ENCODE measurements at regions not wholly inside any gene's neighbourhood (a gene's known extent, or its start where the extent isn't known, plus 50 kb on each side); places are given as distances from the start of the nearest gene placed in this dataset.
A peak's percentile ranks its signal among the peaks of the same experiment; 100 is the strongest.

- H3K36me3 ChIP-seq = no peaks in the 10 kb centered on the region
- WGBS = 74% methylated on average over 3 of the region's 3 CpGs
- H3K9me3 ChIP-seq = no peaks in the 10 kb centered on the region
- peaks cover 60% of the 10 kb centered on the region for H3K4me1 ChIP-seq
- TF ChIP-seq POLR2A (IDR thresholded peaks at IDR 0.05) = no peak
- TF ChIP-seq CTCF (IDR thresholded peaks at IDR 0.05) = no peak
- TF ChIP-seq POLR2AphosphoS5 (IDR thresholded peaks at IDR 0.05) = no peak
- TF ChIP-seq EP300 (IDR thresholded peaks at IDR 0.05) = no peak
- H3K4me3 ChIP-seq = no peak overlapping the region
- H3K27ac ChIP-seq = peak overlapping the region; percentile 72
- no peaks in the 10 kb centered on the region for H3K27me3 ChIP-seq
- no peak for DNase-seq (ENCODE audit: low spot score in 2 of 2)
Observed at GRCh38 chr12:46453428-46453827, 80.9 kb upstream of the SLC38A2 start.

- WGBS = 43% methylated on average over 1 of the region's 1 CpG
- no peak for DNase-seq (ENCODE audit: low spot score in 2 of 2)
Observed at GRCh38 chr12:46452776-46453175, 80.2 kb upstream of the SLC38A2 start.

GRCh38 chr12:46452061-46452615 is 79.6 kb upstream of the SLC38A2 start:
- Histone ChIP-seq H3K27me3 (no peaks in the 10 kb centered on the region), H3K4me3 (no peak overlapping the region), H3K27ac (peak overlapping the region; percentile 72), H3K4me1 (peaks cover 55% of the 10 kb centered on the region), H3K36me3 (no peaks in the 10 kb centered on the region), H3K9me3 (no peaks in the 10 kb centered on the region)
- no peak for DNase-seq (ENCODE audit: low spot score in 2 of 2)
- 31% methylated on average over 3 of the region's 3 CpGs for WGBS
- TF ChIP-seq EP300 (IDR thresholded peaks at IDR 0.05) (no peak), POLR2AphosphoS5 (IDR thresholded peaks at IDR 0.05) (no peak), POLR2A (IDR thresholded peaks at IDR 0.05) (no peak), CTCF (IDR thresholded peaks at IDR 0.05) (no peak)

More at GRCh38 chr12:46452776-46453175, 80.2 kb upstream of the SLC38A2 start:
- H3K4me3 ChIP-seq = no peak overlapping the region
- H3K4me1 ChIP-seq = peaks cover 55% of the 10 kb centered on the region
- no peaks in the 10 kb centered on the region for H3K9me3 ChIP-seq
- no peak for TF ChIP-seq POLR2AphosphoS5 (IDR thresholded peaks at IDR 0.05)
- TF ChIP-seq CTCF (IDR thresholded peaks at IDR 0.05) = no peak
- no peak for TF ChIP-seq EP300 (IDR thresholded peaks at IDR 0.05)
- peak overlapping the region; percentile 72 for H3K27ac ChIP-seq
- H3K27me3 ChIP-seq = no peaks in the 10 kb centered on the region
- H3K36me3 ChIP-seq = no peaks in the 10 kb centered on the region

GRCh38 chr12:46451276-46452021 is 78.9 kb upstream of the SLC38A2 start:
- H3K9me3 ChIP-seq = no peaks in the 10 kb centered on the region
- H3K27me3 ChIP-seq = no peaks in the 10 kb centered on the region
- no peak for DNase-seq (ENCODE audit: low spot score in 2 of 2)
- WGBS = 42% methylated on average over 5 of the region's 5 CpGs
- H3K36me3 ChIP-seq = no peaks in the 10 kb centered on the region
- no peak overlapping the region for H3K4me3 ChIP-seq
- TF ChIP-seq CTCF (IDR thresholded peaks at IDR 0.05) (no peak), POLR2AphosphoS5 (IDR thresholded peaks at IDR 0.05) (no peak), EP300 (IDR thresholded peaks at IDR 0.05) (no peak), POLR2A (IDR thresholded peaks at IDR 0.05) (no peak)
- peak overlapping the region; percentile 59 for H3K27ac ChIP-seq
- H3K4me1 ChIP-seq = peaks cover 54% of the 10 kb centered on the region

- Histone ChIP-seq H3K27me3 (no peaks in the 10 kb centered on the region), H3K4me1 (peaks cover 56% of the 10 kb centered on the region), H3K9me3 (no peaks in the 10 kb centered on the region), H3K36me3 (no peaks in the 10 kb centered on the region), H3K4me3 (no peak overlapping the region), H3K27ac (peak overlapping the region; percentile 59)
- peak in 1 of 2 donors; percentile 80 for DNase-seq (ENCODE audit: low spot score in 2 of 2)
- WGBS = 0% methylated on average over 1 of the region's 1 CpG
- no peak for TF ChIP-seq EP300 (IDR thresholded peaks at IDR 0.05)
- no peak for TF ChIP-seq POLR2AphosphoS5 (IDR thresholded peaks at IDR 0.05)
- TF ChIP-seq POLR2A (IDR thresholded peaks at IDR 0.05) = no peak
- TF ChIP-seq CTCF (IDR thresholded peaks at IDR 0.05) = no peak
Observed at GRCh38 chr12:46450279-46450748, 77.7 kb upstream of the SLC38A2 start.
